Coronary artery (tissue), 2 donors: ENCODE measurements at regions not wholly inside any gene's neighbourhood (a gene's known extent, or its start where the extent isn't known, plus 50 kb on each side); places are given as distances from the start of the nearest gene placed in this dataset.

ENCODE experiments used
- DNase-seq: peaks from one replicate; pipeline ENCODE4 v3.0.0-alpha.2; 2017; ENCODE audit warnings: low spot score
- H3K27ac ChIP-seq, 2 donors: fragments of 200-600 bp; sonication (generic); one replicate each; pipeline ENCODE4 v1.5.1; 2016 to 2019
- H3K4me3 ChIP-seq: fragments of 200-600 bp; sonication (generic); 2 replicates; pipeline ENCODE4 v1.5.1; 2016; ENCODE audit warnings: mild to moderate bottlenecking, moderate library complexity
- CTCF ChIP-seq: fragments of 200-600 bp; sonication (generic); IDR thresholded peaks from one replicate; pipeline ENCODE4 v1.5.1; 2019; ENCODE audit warnings: antibody characterized with exemption

- DNase-seq: no peak
- Histone ChIP-seq H3K27ac (peak overlapping the region in 1 of 2 donors; percentile 17), H3K4me3 (no peak overlapping the region)
- no peak for TF ChIP-seq CTCF
Measured at GRCh38 chr21:16180614-16181013, 450.8 kb downstream of the USP25 start.

DNA sequence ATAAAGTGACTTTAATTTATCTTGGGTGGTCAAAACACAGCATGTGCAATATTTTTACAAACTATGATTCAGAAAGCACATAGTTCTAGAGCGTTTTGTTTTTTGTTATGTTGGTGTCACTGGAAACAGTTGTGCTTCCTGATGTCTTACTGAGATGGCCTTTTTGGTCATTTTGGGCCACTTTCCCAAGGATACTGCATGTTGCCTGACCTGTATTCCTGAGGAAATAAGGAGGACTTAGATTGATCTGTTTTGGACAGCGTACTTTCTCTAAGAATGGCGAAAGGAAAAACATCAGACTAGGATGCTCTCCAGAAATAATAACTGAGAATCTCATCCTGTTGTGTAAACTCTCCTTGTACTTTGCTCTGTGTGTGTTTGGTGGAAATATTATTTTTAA, 451.2 kb downstream of the USP25 start:
- Histone ChIP-seq H3K27ac (peak overlapping the region in 1 of 2 donors; percentile 17), H3K4me3 (no peak overlapping the region)
- DNase-seq: no peak
- no peak for TF ChIP-seq CTCF

DNA sequence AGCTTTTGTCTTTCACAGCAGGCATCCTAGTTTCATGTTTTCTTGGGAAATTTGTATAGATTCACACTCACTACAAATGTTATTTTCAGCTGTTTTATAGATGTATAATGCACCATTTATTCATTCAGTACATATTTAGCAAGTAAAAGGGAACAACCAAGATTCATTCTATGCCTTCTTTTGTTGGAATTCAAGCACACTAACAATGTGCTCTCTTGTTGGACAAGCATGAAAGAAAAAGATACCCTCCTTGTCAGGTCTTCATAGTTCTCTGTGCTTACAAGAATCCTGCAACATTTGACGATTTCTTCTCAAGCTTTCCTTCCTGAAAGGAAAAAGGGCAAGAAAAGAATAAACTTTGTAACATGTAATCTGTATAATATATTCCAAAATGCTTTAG, 456.0 kb downstream of the USP25 start:
- H3K4me3 ChIP-seq: no peak overlapping the region
- no peak for TF ChIP-seq CTCF
- H3K27ac ChIP-seq: no peak overlapping the region
- DNase-seq: no peak

DNA sequence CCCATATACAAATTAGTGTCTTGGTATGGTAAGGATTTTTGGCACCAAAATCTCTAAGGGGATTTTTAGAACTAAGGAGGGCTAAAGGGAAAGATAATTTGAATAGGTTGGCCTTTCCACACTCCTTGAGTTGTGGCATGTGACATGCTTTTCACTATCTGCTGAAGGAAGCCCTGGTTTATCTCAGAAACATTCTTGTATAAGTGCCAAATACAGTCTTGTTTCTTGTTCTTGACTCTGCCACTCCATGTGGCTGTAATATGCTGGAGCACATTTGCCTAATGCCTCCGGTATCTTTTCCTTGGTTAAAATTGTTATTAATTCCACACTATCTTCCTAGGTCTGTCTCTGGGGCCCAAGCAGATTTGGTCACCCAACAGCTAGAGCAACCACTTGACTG, 457.0 kb downstream of the USP25 start:
- TF ChIP-seq CTCF: no peak
- DNase-seq: no peak
- Histone ChIP-seq H3K4me3 (no peak overlapping the region), H3K27ac (no peak overlapping the region)

DNA sequence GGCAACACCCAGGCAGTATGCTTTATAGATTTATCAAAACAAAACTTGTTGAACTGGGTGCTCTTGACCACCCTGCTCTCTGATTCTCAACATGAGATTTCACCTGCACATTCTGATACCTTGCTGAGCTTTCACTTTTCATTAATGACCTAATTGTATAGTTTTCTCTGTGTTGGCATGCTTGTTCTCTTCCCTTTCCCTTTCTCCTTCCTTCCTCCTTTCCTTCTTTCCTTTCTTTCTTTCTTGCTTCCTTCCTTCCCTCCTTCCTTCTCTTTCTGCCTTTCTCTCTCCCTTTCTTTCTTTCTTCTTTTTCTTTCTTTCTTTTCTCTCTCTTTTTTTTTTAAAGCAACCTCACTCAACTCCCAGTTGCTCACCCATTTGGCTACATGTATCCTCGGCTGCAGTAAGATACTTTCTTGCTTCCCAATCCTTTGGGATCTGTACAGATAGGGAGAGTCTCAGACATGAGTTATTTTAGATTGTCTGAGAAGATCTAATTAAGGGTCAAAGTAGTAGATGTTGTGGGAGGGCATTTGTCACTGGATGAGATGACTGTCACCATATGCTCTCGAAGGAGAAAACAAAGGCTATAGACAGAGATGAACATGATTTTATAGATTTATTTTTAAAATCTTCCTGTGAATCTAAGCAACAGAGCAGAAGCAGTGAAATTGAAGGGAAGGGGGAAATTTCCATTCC, 458.0 kb downstream of the USP25 start:
- H3K27ac ChIP-seq: no peak overlapping the region
- DNase-seq: no peak
- no peak for TF ChIP-seq CTCF
- H3K4me3 ChIP-seq: no peak overlapping the region

GRCh38 chr21:16192902-16193301, 463.1 kb downstream of the USP25 start:
- no peak for TF ChIP-seq CTCF
- H3K4me3 ChIP-seq: no peak overlapping the region
- no peak for DNase-seq
- H3K27ac ChIP-seq: no peak overlapping the region

DNA sequence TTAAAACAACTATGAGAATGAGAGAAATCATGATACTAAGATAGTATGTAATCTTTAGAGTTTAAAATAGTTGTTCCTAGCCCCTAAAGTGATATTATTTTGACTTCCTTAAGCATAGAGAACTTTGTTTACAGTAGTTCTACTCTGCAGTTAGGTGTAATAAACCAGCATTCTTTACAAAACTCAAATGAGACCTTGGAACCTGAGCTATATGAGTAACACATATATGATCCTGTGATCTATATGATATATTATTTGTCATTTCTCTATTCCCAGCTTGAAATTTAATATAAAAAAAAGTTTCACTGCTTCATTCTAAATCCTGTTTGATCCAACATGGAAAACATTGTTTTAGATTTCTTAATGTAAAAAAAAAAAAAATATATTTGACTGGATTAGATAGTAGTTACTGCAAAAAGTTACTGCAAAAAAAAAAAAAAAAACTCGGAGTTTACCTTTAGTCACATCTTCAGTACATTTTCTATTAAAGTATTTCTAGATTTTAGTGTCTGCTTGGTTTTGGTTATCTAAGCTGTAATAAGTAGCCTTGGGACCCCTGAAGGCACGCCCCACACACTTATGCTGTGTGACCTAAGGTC, 463.8 kb downstream of the USP25 start:
- Histone ChIP-seq H3K27ac (peak overlapping the region; percentile 59 to 75), H3K4me3 (peak overlapping the region; percentile 60)
- no peak for DNase-seq
- TF ChIP-seq CTCF: no peak
